Endodermal cell (in vitro differentiated cells): ENCODE measurements at regions not wholly inside any gene's neighbourhood (a gene's known extent, or its start where the extent isn't known, plus 50 kb on each side); places are given as distances from the start of the nearest gene placed in this dataset.

ENCODE experiments used
- DNase-seq: peaks from one replicate; pipeline ENCODE4 v3.0.0-alpha.2; 2017
- H3K27ac ChIP-seq: 2 replicates; pipeline ENCODE4 v1.5.1; 2013; ENCODE audit warnings: mild to moderate bottlenecking, low read depth, low read length, moderate library complexity
- H3K27me3 ChIP-seq: 2 replicates; pipeline ENCODE4 v1.6.1; 2013; ENCODE audit warnings: mild to moderate bottlenecking, low read length, moderate library complexity; ENCODE audit not compliant: insufficient read depth, control insufficient read depth, poor library complexity, severe bottlenecking
- H3K36me3 ChIP-seq: 2 replicates; pipeline ENCODE4 v1.7.0; 2013; ENCODE audit warnings: mild to moderate bottlenecking, low read length, moderate library complexity; ENCODE audit not compliant: control insufficient read depth, insufficient read depth
- H3K4me1 ChIP-seq: one replicate; pipeline ENCODE4 v1.7.0; 2013; ENCODE audit warnings: low read length; ENCODE audit not compliant: control insufficient read depth, insufficient read depth
- H3K4me3 ChIP-seq: 2 replicates; pipeline ENCODE4 v1.5.1; 2013; ENCODE audit warnings: mild to moderate bottlenecking, low read length, moderate library complexity
- H3K9ac ChIP-seq: 2 replicates; pipeline ENCODE4 v1.6.1; 2013; ENCODE audit warnings: mild to moderate bottlenecking, low read length, moderate library complexity; ENCODE audit not compliant: poor library complexity, severe bottlenecking; ENCODE audit errors: extremely low read depth
- H3K9me3 ChIP-seq: 2 replicates; pipeline ENCODE4 v1.6.1; 2013; ENCODE audit warnings: mild to moderate bottlenecking, low read length, moderate library complexity; ENCODE audit not compliant: control insufficient read depth
- H3K27ac Mint-ChIP-seq: 2 replicates; pipeline ENCODE4 v1.8.0; 2020; ENCODE audit warnings: mixed read lengths
- H3K27me3 Mint-ChIP-seq: 2 replicates; pipeline ENCODE4 v1.8.0; 2021; ENCODE audit warnings: mild to moderate bottlenecking, mixed read lengths; ENCODE audit not compliant: insufficient read depth
- H3K36me3 Mint-ChIP-seq: 2 replicates; pipeline ENCODE4 v1.8.0; 2020; ENCODE audit warnings: low read depth, mixed read lengths
- H3K4me1 Mint-ChIP-seq: 2 replicates; pipeline ENCODE4 v1.8.0; 2020; ENCODE audit warnings: mixed read lengths
- H3K4me3 Mint-ChIP-seq: 2 replicates; pipeline ENCODE4 v1.8.0; 2020; ENCODE audit warnings: mild to moderate bottlenecking, moderate library complexity, mixed read lengths
- H3K9me3 Mint-ChIP-seq: 2 replicates; pipeline ENCODE4 v1.8.0; 2020; ENCODE audit warnings: mild to moderate bottlenecking, mixed read lengths
- CTCF ChIP-seq: fragments of 200-600 bp; sonication (generic); conservative IDR thresholded peaks from 2 replicates; pipeline ENCODE4 v1.5.0; 2021; ENCODE audit warnings: antibody characterized with exemption, mild to moderate bottlenecking
- WGBS, 2 experiments: methylation state at CpG; one replicate each; pipeline versions ENCODE4 v1.1.5 to v1.1.7; 2013; ENCODE audit warnings: missing lambda C conversion rate in 2 of 2, mixed read lengths in 1 of 2; ENCODE audit not compliant: insufficient coverage in 1 of 2, insufficient read length in 1 of 2; 5-methylcytosine and 5-hydroxymethylcytosine counted together

GRCh38 chr7:13007331-13007730 is 319.9 kb downstream of the ARL4A start:
- Histone ChIP-seq H3K27ac (no peak overlapping the region), H3K27me3 (no peaks in the 10 kb centered on the region), H3K4me3 (no peak overlapping the region), H3K4me1 (no peaks in the 10 kb centered on the region), H3K36me3 (no peaks in the 10 kb centered on the region), H3K9ac (no peak overlapping the region), H3K9me3 (peaks cover 24% of the 10 kb centered on the region)
- Mint-ChIP-seq H3K27ac (no peak overlapping the region), H3K4me1 (no peaks in the 10 kb centered on the region), H3K27me3 (no peaks in the 10 kb centered on the region), H3K4me3 (no peak overlapping the region), H3K9me3 (peaks cover 31% of the 10 kb centered on the region), H3K36me3 (peaks cover 8% of the 10 kb centered on the region)
- DNase-seq = no peak
- WGBS, 2 experiments = 91 to 100% methylated on average over 1 of the region's 1 CpG
- no peak for TF ChIP-seq CTCF

- Histone ChIP-seq H3K27me3 (no peaks in the 10 kb centered on the region), H3K36me3 (no peaks in the 10 kb centered on the region), H3K27ac (no peak overlapping the region), H3K4me3 (no peak overlapping the region), H3K9ac (no peak overlapping the region), H3K4me1 (no peaks in the 10 kb centered on the region), H3K9me3 (peaks cover 12% of the 10 kb centered on the region)
- H3K4me3 Mint-ChIP-seq = no peak overlapping the region
- H3K27me3 Mint-ChIP-seq = no peaks in the 10 kb centered on the region
- H3K4me1 Mint-ChIP-seq = no peaks in the 10 kb centered on the region
- H3K9me3 Mint-ChIP-seq = peaks cover 20% of the 10 kb centered on the region
- TF ChIP-seq CTCF = no peak
- H3K27ac Mint-ChIP-seq = no peak overlapping the region
- peaks cover 8% of the 10 kb centered on the region for H3K36me3 Mint-ChIP-seq
- 60 to 72% methylated on average over 3 of the region's 3 CpGs for WGBS, 2 experiments
- no peak for DNase-seq
Measured at GRCh38 chr7:13009517-13009916, 322.1 kb downstream of the ARL4A start.

GRCh38 chr7:13014011-13014410 is 326.6 kb downstream of the ARL4A start:
- no peak overlapping the region for H3K27ac Mint-ChIP-seq
- no peak overlapping the region for H3K4me3 Mint-ChIP-seq
- H3K27me3 Mint-ChIP-seq = no peaks in the 10 kb centered on the region
- Histone ChIP-seq H3K9ac (no peak overlapping the region), H3K27me3 (no peaks in the 10 kb centered on the region), H3K36me3 (no peaks in the 10 kb centered on the region), H3K27ac (no peak overlapping the region), H3K4me1 (peaks cover 13% of the 10 kb centered on the region), H3K4me3 (no peak overlapping the region), H3K9me3 (peaks cover 3% of the 10 kb centered on the region)
- DNase-seq = no peak
- TF ChIP-seq CTCF = no peak
- peaks cover 16% of the 10 kb centered on the region for H3K9me3 Mint-ChIP-seq
- H3K36me3 Mint-ChIP-seq = peaks cover 8% of the 10 kb centered on the region
- WGBS, 2 experiments = no CpG with 5 or more reads among the region's 2 CpGs
- peaks cover 28% of the 10 kb centered on the region for H3K4me1 Mint-ChIP-seq
